Ovary (tissue), 7 donors: ENCODE measurements at regions not wholly inside any gene's neighbourhood (a gene's known extent, or its start where the extent isn't known, plus 50 kb on each side); places are given as distances from the start of the nearest gene placed in this dataset.

Experiments used
- DNase-seq, 5 donors: peaks; one replicate each; pipeline ENCODE4 v3.0.0-alpha.2; 2019 to 2020
- H3K27ac ChIP-seq, 2 donors: fragments of 200-600 bp; one replicate each; pipeline versions ENCODE4 v1.5.1 to v1.8.0; 2019 to 2022
- H3K27me3 ChIP-seq: fragments of 200-600 bp; one replicate; pipeline ENCODE4 v1.8.0; 2022
- H3K36me3 ChIP-seq: fragments of 200-600 bp; sonication (generic); one replicate; pipeline ENCODE4 v1.5.1; 2019
- H3K4me1 ChIP-seq: one replicate; pipeline ENCODE4 v1.8.1; 2013; ENCODE audit warnings: mild to moderate bottlenecking, moderate library complexity; ENCODE audit not compliant: insufficient read depth
- H3K4me3 ChIP-seq: fragments of 200-600 bp; sonication (generic); one replicate; pipeline ENCODE4 v1.5.1; 2017
- H3K9me3 ChIP-seq, 2 donors: fragments of 200-600 bp in 1 of 2; sonication (generic) in 1 of 2; one replicate each; pipeline versions ENCODE4 v1.5.1 to v1.8.1; 2013 to 2019; ENCODE audit warnings: mild to moderate bottlenecking in 1 of 2, moderate library complexity in 1 of 2
- EP300 ChIP-seq: sonication (generic); formaldehyde crosslinking; IDR thresholded peaks from one replicate; pipeline ENCODE4 v1.6.1; 2017; ENCODE audit warnings: antibody characterized with exemption
- POLR2A ChIP-seq: fragments of 450-650 bp; IDR thresholded peaks from one replicate; pipeline ENCODE4 v1.6.1; 2017; ENCODE audit warnings: antibody characterized with exemption, mild to moderate bottlenecking, moderate library complexity
- WGBS, 3 donors: extraction: QIAGEN DNeasy Blood & Tissue Kit in 1 of 3; methylation state at CpG; one replicate each; pipeline versions ENCODE4 v1.1.5 to v1.1.7; 2013 to 2017; 5-methylcytosine and 5-hydroxymethylcytosine counted together
- intact Hi-C, 4 donors: fragments of 100-400 bp; cut with DNase I; formaldehyde crosslinking; loops; one replicate each; pipeline versions ENCODE4 v1.11.0 to v1.15.1; 2022 to 2023
- TF ChIP-seq, protein P1 (sequence below), 3 donors: fragments of 450-650 bp in 2 of 3; fragments of 200-600 bp in 1 of 3; IDR thresholded peaks; one replicate each; pipeline versions ENCODE4 v1.5.1 to v1.8.0; 2016 to 2022; ENCODE audit warnings: antibody characterized with exemption in 3 of 3, mild to moderate bottlenecking in 1 of 3
- donor health status: DM: no; HTN: no; CAD: no; lungs with moderate emphysema.
- donor health status: DM: no; HTN: no; CAD: no.
- donor health status: Bipolar disorder and iron deficiency.
- donor health status: DM: no; HTN: no; CAD: no.
- donor health status: DM: yes; HTN: yes; CAD: no.

DNA sequence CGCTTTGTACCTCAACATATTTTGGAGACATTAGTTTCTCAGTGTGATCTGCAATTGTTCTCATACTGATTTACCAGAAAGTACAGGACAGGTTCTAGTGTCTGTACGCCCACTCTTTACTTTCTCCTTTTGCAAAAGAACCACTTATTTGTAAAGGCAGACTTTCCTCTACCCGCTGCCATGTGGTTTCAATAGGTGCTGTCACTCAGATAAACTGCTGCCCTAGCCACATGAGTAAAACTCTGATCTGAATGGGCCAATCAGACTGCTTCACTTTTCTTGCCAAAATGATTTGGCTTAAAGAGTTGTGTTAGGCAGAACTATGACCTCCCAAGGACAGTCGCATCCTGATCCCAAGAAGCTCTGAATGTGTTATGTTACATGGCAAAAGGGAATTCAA, 984.6 kb upstream of the NR2F2 start:
- H3K27me3 ChIP-seq = no peaks in the 10 kb centered on the region
- no peak for TF ChIP-seq POLR2A
- TF ChIP-seq, protein P1, sequence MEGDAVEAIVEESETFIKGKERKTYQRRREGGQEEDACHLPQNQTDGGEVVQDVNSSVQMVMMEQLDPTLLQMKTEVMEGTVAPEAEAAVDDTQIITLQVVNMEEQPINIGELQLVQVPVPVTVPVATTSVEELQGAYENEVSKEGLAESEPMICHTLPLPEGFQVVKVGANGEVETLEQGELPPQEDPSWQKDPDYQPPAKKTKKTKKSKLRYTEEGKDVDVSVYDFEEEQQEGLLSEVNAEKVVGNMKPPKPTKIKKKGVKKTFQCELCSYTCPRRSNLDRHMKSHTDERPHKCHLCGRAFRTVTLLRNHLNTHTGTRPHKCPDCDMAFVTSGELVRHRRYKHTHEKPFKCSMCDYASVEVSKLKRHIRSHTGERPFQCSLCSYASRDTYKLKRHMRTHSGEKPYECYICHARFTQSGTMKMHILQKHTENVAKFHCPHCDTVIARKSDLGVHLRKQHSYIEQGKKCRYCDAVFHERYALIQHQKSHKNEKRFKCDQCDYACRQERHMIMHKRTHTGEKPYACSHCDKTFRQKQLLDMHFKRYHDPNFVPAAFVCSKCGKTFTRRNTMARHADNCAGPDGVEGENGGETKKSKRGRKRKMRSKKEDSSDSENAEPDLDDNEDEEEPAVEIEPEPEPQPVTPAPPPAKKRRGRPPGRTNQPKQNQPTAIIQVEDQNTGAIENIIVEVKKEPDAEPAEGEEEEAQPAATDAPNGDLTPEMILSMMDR (IDR thresholded peaks at IDR 0.05) = no peak
- TF ChIP-seq EP300 = no peak
- 82 to 90% (median 84%) methylated on average over 4 of the region's 4 CpGs for WGBS, 3 donors
- no peaks in the 10 kb centered on the region for H3K36me3 ChIP-seq
- peaks cover 2% of the 10 kb centered on the region for H3K4me1 ChIP-seq
- no peak overlapping the region for H3K27ac ChIP-seq
- H3K9me3 ChIP-seq = no peaks in the 10 kb centered on the region
- no peak for DNase-seq
- no peak overlapping the region for H3K4me3 ChIP-seq
- intact Hi-C loops = no loop called here

- no peak for DNase-seq
- Histone ChIP-seq H3K9me3 (no peaks in the 10 kb centered on the region), H3K27ac (no peak overlapping the region), H3K4me1 (peaks cover 2% of the 10 kb centered on the region), H3K4me3 (no peak overlapping the region), H3K27me3 (no peaks in the 10 kb centered on the region), H3K36me3 (no peaks in the 10 kb centered on the region)
- TF ChIP-seq EP300 = no peak
- TF ChIP-seq POLR2A = no peak
- TF ChIP-seq, protein P1 (IDR thresholded peaks at IDR 0.05) = no peak
- intact Hi-C loops = no loop called here
- 79 to 89% (median 85%) methylated on average over 5 of the region's 5 CpGs for WGBS, 3 donors
Observed at GRCh38 chr15:95346721-95347475, 983.6 kb upstream of the NR2F2 start.

DNA sequence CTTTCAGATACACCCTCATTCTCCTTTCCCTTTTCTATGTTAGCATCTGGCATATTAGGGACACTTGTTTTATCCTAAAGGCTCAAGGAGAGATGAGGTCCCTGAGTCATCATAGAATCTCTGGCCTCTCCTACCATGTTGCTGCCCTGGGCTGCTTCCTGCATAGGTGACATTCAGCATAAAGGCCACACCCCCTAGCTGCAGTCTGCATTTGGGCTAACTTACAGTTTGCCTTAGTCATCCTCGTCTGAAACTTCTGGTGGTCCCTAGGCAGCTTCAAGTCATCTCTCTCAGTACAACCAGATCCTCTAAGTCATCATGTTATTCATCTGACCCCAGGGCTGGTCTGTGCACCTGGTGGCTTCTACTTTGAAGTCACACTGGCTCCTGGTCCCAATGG, 982.7 kb upstream of the NR2F2 start:
- H3K4me1 ChIP-seq = peaks cover 2% of the 10 kb centered on the region
- intact Hi-C loops = no loop called here
- 94 to 100% (median 95%) methylated on average over 1 of the region's 1 CpG for WGBS, 3 donors
- TF ChIP-seq, protein P1 (IDR thresholded peaks at IDR 0.05) = no peak
- TF ChIP-seq POLR2A = no peak
- H3K27ac ChIP-seq = no peak overlapping the region
- H3K9me3 ChIP-seq = no peaks in the 10 kb centered on the region
- no peaks in the 10 kb centered on the region for H3K36me3 ChIP-seq
- no peak overlapping the region for H3K4me3 ChIP-seq
- DNase-seq = no peak
- H3K27me3 ChIP-seq = no peaks in the 10 kb centered on the region

GRCh38 chr15:95350908-95351307, 979.6 kb upstream of the NR2F2 start:
- no peak for DNase-seq
- no peak overlapping the region for H3K4me3 ChIP-seq
- TF ChIP-seq POLR2A (no peak), EP300 (no peak)
- TF ChIP-seq, protein P1 (IDR thresholded peaks at IDR 0.05) = no peak

More at GRCh38 chr15:95350908-95351307, 979.6 kb upstream of the NR2F2 start:
- Histone ChIP-seq H3K36me3 (no peaks in the 10 kb centered on the region), H3K27ac (no peak overlapping the region), H3K9me3 (no peaks in the 10 kb centered on the region), H3K27me3 (no peaks in the 10 kb centered on the region), H3K4me1 (peaks cover 2% of the 10 kb centered on the region)
- 89 to 94% (median 94%) methylated on average over 3 of the region's 3 CpGs for WGBS, 3 donors
- intact Hi-C loops = no loop called here
